ENCODE measurements at regions not wholly inside any gene's neighbourhood (a gene's known extent, or its start where the extent isn't known, plus 50 kb on each side); places are given as distances from the start of the nearest gene placed in this dataset.
"Not testable (repeated sequence)": the region's sequence is repeated elsewhere in the genome, so short reads cannot be mapped to it uniquely, and the experiment has no call there.

- DNase-seq: no peak
These were observed 212.4 kb downstream of the OPA1 start for GRCh38 chr3:193805448-193805847.

- no peak for DNase-seq
These were observed 215.3 kb downstream of the OPA1 start for GRCh38 chr3:193808317-193808716.

GRCh38 chr3:193809106-193809505, 216.1 kb downstream of the OPA1 start:
- DNase-seq: no peak

GRCh38 chr3:193812078-193812725, 219.2 kb downstream of the OPA1 start:
- no peak for DNase-seq

GRCh38 chr3:193812791-193813500, 219.9 kb downstream of the OPA1 start:
- peak; percentile 77 for DNase-seq

DNA sequence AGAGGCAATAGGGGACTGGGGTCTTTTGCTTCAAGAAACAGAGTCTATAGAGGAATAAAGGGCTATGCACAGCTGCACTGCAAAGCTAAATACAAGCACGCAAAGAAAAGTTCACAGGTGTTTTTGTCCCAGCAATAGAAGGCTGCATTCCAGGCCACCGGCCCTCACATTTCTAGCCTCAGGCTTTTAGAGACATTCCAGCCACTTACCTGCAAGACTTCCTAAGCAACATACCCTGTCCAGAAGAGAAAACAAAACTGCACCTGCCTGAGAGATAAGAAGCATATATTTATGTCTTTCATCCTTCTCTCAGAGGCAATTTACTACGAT, 220.5 kb downstream of the OPA1 start:
- no peak for DNase-seq

DNA sequence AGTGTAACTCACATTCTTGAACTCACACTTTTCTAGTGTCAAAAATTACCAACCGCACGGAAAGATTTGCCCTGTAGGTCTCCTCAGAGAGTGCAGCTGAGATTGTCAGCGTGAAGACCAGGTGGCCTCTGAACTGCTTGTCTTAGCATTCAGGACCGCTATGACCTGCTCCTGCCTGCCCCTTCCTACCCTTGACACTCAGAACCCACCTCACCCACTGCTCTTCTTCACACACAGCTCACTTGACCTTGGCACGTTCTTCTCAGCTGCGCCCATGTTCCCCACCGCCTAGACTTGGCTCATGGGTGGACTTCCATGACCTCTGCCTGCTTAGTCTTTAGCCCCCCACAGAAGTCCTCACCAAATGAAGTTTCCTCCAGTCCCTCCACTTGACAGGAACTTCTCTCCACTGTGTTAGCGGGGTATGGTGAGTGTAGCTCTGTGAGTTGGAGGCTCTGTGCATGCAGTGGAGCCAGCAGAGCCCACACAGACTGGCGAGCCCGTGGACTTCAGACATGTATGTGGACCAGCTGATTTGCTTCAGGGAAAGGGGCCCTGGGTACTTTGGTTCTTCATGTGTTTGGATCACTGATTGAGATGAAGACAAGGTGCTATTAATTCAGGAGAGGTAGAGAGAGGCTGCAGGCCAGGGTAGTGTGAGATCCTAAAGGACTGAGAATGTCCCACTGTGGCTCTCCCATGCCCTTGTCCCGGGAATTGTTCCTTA, 221.3 kb downstream of the OPA1 start:
- DNase-seq: no peak

- no peak for DNase-seq
These were observed 222.4 kb downstream of the OPA1 start for GRCh38 chr3:193815246-193816027.

- no peak for DNase-seq
These were observed 223.0 kb downstream of the OPA1 start for GRCh38 chr3:193816028-193816395.

GRCh38 chr3:193816656-193817311, 223.8 kb downstream of the OPA1 start:
- peak in 1 of 2 experiments; percentile 32 for DNase-seq

- DNase-seq: no peak
These were observed 226.4 kb downstream of the OPA1 start for GRCh38 chr3:193819117-193820010.

GRCh38 chr3:193821151-193821668, 228.2 kb downstream of the OPA1 start:
- no peak for DNase-seq

DNA sequence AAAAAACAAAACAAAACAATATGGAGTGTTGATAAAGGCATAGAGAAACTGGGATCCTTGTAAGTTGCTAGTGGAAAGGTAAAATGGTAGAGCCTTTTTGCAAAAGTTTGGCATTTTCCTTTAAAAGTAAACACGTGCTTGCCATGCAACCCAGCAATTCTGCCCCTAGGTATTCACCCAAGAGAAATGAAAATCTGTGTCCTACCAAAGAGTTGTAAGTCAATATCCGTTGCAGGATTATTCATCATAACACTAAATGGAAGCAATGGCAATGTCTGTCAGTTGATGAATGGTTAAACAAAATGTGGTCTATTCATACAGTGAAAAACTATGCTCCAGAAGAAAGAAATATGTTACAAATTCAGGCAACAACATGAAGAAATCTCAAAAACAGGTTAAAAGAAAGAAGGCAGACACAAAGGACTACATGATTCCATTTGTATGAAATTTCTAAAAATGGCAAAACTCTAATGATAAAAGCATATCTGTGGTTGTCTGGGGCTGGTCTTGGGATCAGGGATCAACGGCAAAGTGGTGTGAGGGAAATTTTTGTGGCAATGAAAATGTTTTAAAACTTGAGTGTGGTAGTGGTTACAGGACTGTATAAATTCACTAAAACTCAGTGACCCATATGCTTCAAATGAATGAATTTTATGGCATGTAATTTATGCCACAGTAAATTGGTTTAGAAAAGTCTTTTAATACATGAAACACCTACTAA, 229.6 kb downstream of the OPA1 start:
- DNase-seq: no peak

GRCh38 chr3:193823213-193823605, 230.2 kb downstream of the OPA1 start:
- DNase-seq: not testable (repeated sequence)

GRCh38 chr3:193824365-193824764, 231.4 kb downstream of the OPA1 start:
- DNase-seq: no peak

- no peak for DNase-seq
These were observed 232.6 kb downstream of the OPA1 start for GRCh38 chr3:193825617-193826016.

DNA sequence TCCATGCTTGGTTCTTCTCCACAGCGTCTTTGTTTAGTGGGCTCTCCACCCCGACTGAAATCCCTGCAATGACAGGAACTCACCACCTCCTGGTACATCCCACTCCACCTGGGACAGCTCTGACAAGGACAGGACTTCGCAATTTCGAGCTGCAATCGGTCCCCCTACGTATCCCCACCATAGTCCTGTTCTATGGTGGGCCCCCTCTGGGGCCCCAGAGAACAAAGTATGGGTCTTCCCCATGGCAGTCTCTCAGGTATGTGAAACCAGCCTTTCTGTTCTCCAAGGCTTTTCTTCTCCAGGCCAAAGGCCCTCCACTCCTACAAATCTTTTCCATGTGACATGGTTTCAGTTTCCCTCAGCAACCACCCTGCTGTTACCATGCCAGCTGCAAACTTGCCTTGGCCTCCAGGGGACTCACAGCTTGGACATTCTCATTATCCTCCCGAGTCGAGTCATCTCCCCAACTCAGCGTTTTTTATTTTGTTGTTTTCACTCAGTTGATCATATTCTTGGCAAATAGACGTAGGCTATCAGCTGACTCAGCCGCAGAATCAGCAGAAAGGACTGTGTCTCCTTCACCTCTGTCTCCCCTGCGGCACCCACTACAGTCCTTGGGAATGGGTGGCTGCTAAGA, 233.3 kb downstream of the OPA1 start:
- DNase-seq: no peak

DNA sequence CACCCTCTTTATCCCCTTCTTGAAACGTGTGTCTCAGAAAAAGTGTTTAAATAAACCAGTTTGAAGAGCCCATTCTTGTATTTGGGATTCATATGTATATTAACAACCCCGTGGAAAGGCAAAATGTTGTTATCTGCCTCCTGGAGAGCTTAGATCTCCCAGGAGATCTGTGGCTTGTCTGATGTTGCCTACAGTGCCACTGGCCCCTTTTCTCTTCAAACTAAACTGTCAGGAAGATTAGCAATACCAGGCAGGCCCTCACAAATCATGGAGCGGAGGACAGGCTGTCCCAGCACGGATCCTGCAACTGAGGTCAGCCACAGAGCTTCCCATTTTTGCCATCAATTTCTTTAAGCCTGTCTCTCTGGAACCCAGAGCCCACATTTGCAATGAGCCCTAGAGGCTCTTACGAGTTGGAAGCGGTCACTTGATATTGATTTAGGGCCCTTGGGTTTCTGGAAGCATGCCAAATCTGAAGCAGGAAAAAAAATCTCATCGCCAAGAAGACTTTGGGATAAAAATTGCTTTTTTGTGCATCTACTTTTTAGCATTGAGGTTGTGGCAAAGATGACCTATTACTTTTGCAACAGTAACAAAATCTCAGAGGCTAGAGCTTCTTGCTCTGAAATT, 234.1 kb downstream of the OPA1 start:
- no peak for DNase-seq

DNA sequence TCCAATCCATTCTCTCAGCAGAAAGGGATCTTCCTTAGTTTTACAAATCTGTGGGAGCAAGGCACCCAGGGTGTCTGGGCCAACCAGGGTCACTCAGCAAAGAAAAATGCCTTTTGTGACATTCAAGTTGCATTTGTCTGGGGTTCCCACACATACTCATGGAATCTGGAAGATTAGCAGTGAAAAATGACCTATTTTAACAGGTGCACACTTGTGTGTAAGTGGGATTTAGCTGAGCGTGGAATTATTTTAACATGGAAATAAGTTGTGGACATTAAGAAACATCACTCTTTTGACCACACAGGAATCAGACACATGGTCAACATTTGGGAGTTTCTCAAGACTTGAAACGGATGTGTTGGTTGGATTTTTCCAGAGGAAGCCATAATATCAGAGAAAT, 234.9 kb downstream of the OPA1 start:
- no peak for DNase-seq

GRCh38 chr3:193828477-193828876, 235.5 kb downstream of the OPA1 start:
- DNase-seq: peak in 1 of 2 experiments; percentile 37

Data from NCI-H526 (cell line).